GM21619 (cell line): ENCODE measurements at regions not wholly inside any gene's neighbourhood (a gene's known extent, or its start where the extent isn't known, plus 50 kb on each side); places are given as distances from the start of the nearest gene placed in this dataset.
"Not testable (repeated sequence)": the region's sequence is repeated elsewhere in the genome, so short reads cannot be mapped to it uniquely, and the experiment has no call there.

Source experiments
- ATAC-seq: cut with Tn5 transposase; IDR thresholded peaks from one replicate; pipeline ENCODE4 v1.9.1; 2021; ENCODE audit not compliant: unreplicated experiment

- no peak for ATAC-seq
Observed at GRCh38 chr1:119191325-119191724, 50.9 kb upstream of the WARS2 start.

- ATAC-seq, result no peak
Observed at GRCh38 chr1:119204197-119204960, 63.9 kb upstream of the WARS2 start.

GRCh38 chr1:119204961-119205357, 64.5 kb upstream of the WARS2 start:
- no peak for ATAC-seq

- no peak for ATAC-seq
Observed at GRCh38 chr1:119209061-119209460, 68.6 kb upstream of the WARS2 start.

- no peak for ATAC-seq
Observed at GRCh38 chr1:119209596-119210295, 69.3 kb upstream of the WARS2 start.

- no peak for ATAC-seq
Observed at GRCh38 chr1:119210296-119210649, 69.8 kb upstream of the WARS2 start.

GRCh38 chr1:119213213-119213612, 72.8 kb upstream of the WARS2 start:
- not testable (repeated sequence) for ATAC-seq

GRCh38 chr1:119214961-119215360, 74.5 kb upstream of the WARS2 start:
- ATAC-seq, result not testable (repeated sequence)

GRCh38 chr1:119217309-119217828, 76.9 kb upstream of the WARS2 start:
- ATAC-seq, result no peak

GRCh38 chr1:119219711-119220110, 79.3 kb upstream of the WARS2 start:
- no peak for ATAC-seq

- ATAC-seq, result no peak
Observed at GRCh38 chr1:119220991-119221390, 80.5 kb upstream of the WARS2 start.

- peak; percentile 80 for ATAC-seq
Observed at GRCh38 chr1:119222271-119222670, 81.8 kb upstream of the WARS2 start.

- ATAC-seq, result no peak
Observed at GRCh38 chr1:119225265-119225664, 84.8 kb upstream of the WARS2 start.

- ATAC-seq, result no peak
Observed at GRCh38 chr1:119225831-119226230, 85.4 kb upstream of the WARS2 start.

- ATAC-seq, result no peak
Observed at GRCh38 chr1:119226321-119226720, 85.9 kb upstream of the WARS2 start.

- ATAC-seq, result no peak
Observed at GRCh38 chr1:119226913-119227312, 86.5 kb upstream of the WARS2 start.

GRCh38 chr1:119227456-119227855, 87.0 kb upstream of the WARS2 start:
- ATAC-seq, result no peak

- ATAC-seq, result no peak
Observed at GRCh38 chr1:119228335-119229080, 88.1 kb upstream of the WARS2 start.

- ATAC-seq, result no peak
Observed at GRCh38 chr1:119235120-119235519, 94.7 kb upstream of the WARS2 start.

- ATAC-seq, result no peak
Observed at GRCh38 chr1:119245881-119246280, 105.4 kb upstream of the WARS2 start.

- no peak for ATAC-seq
Observed at GRCh38 chr1:119249283-119249682, 108.8 kb upstream of the WARS2 start.

GRCh38 chr1:119250299-119250698, 109.8 kb upstream of the WARS2 start:
- no peak for ATAC-seq
